SK-N-SH treated with all-trans-retinoic acid at 6 μM for 48 hours (cell line): ENCODE measurements at regions not wholly inside any gene's neighbourhood (a gene's known extent, or its start where the extent isn't known, plus 50 kb on each side); places are given as distances from the start of the nearest gene placed in this dataset.

Experiments
- ATAC-seq: fragments of 200-7000 bp; cut with Tn5 transposase; 3 replicates; pipeline ENCODE4 v1.9.1; 2020; ENCODE audit warnings: mild to moderate bottlenecking, moderate library complexity
- ARNTL ChIP-seq: fragments of 450-650 bp; formaldehyde crosslinking; IDR thresholded peaks from 2 replicates; pipeline ENCODE4 v1.5.0; 2020; ENCODE audit warnings: low read depth, mild to moderate bottlenecking, moderate library complexity, borderline replicate concordance
- BACH2 ChIP-seq: fragments of 250-450 bp; sonication (Bioruptor Pico); IDR thresholded peaks from 2 replicates; pipeline ENCODE4 v1.9.0; 2021; ENCODE audit warnings: mild to moderate bottlenecking, borderline replicate concordance
- CSDC2 ChIP-seq: fragments of 250-450 bp; sonication (Bioruptor Pico); IDR thresholded peaks from 2 replicates; pipeline ENCODE4 v1.5.0; 2020; ENCODE audit warnings: mild to moderate bottlenecking, moderate library complexity
- ESRRG ChIP-seq: fragments of 250-450 bp; sonication (Bioruptor Pico); IDR thresholded peaks from 2 replicates; pipeline ENCODE4 v1.6.1; 2021; ENCODE audit warnings: mild to moderate bottlenecking
- ISL1 ChIP-seq: fragments of 250-450 bp; sonication (Bioruptor Pico); IDR thresholded peaks from 2 replicates; pipeline ENCODE4 v2.1.2; 2022; ENCODE audit warnings: mild to moderate bottlenecking, moderate library complexity
- OSR1 ChIP-seq: fragments of 250-450 bp; sonication (Bioruptor Pico); IDR thresholded peaks from 2 replicates; pipeline ENCODE4 v1.8.0; 2022; ENCODE audit warnings: moderate library complexity, mild to moderate bottlenecking, inconsistent platforms
- PPARA ChIP-seq: fragments of 250-450 bp; sonication (Bioruptor Pico); IDR thresholded peaks from 2 replicates; pipeline ENCODE4 v1.5.0; 2020; ENCODE audit warnings: mild to moderate bottlenecking, borderline replicate concordance
- RARB ChIP-seq: fragments of 250-450 bp; sonication (Bioruptor Pico); IDR thresholded peaks from 2 replicates; pipeline ENCODE4 v1.8.0; 2021; ENCODE audit warnings: mild to moderate bottlenecking, moderate library complexity
- SNAI2 ChIP-seq: fragments of 250-450 bp; sonication (Bioruptor Pico); IDR thresholded peaks from 2 replicates; pipeline ENCODE4 v1.5.0; 2020; ENCODE audit warnings: mild to moderate bottlenecking, moderate library complexity
- TOX ChIP-seq: fragments of 250-450 bp; sonication (Bioruptor Pico); IDR thresholded peaks from 2 replicates; pipeline ENCODE4 v1.8.0; 2021; ENCODE audit warnings: mild to moderate bottlenecking, moderate library complexity, borderline replicate concordance
- ZC3H10 ChIP-seq: fragments of 250-450 bp; sonication (Bioruptor Pico); IDR thresholded peaks from 2 replicates; pipeline ENCODE4 v1.5.1; 2021; ENCODE audit warnings: mild to moderate bottlenecking, moderate library complexity
- ZFP3 ChIP-seq: fragments of 250-450 bp; sonication (Bioruptor Pico); IDR thresholded peaks from 2 replicates; pipeline ENCODE4 v1.5.0; 2020; ENCODE audit warnings: mild to moderate bottlenecking, moderate library complexity
- ZFP30 ChIP-seq: fragments of 450-650 bp; formaldehyde crosslinking; IDR thresholded peaks from 2 replicates; pipeline ENCODE4 v1.5.0; 2022; ENCODE audit warnings: mild to moderate bottlenecking, moderate library complexity
- ZNF565 ChIP-seq: fragments of 450-650 bp; formaldehyde crosslinking; conservative IDR thresholded peaks from 2 replicates; pipeline ENCODE4 v1.5.0; 2020; ENCODE audit warnings: low read depth, mild to moderate bottlenecking, moderate library complexity
- ZNF8 ChIP-seq: fragments of 450-650 bp; formaldehyde crosslinking; IDR thresholded peaks from 2 replicates; pipeline ENCODE4 v1.5.0; 2020; ENCODE audit warnings: mild to moderate bottlenecking, moderate library complexity
- TF ChIP-seq, protein P1 (sequence below): fragments of 250-450 bp; sonication (Bioruptor Pico); IDR thresholded peaks from 2 replicates; pipeline ENCODE4 v1.8.0; 2021; ENCODE audit warnings: low read depth, mild to moderate bottlenecking, moderate library complexity, borderline replicate concordance
- TF ChIP-seq, protein P2 (sequence below): fragments of 250-450 bp; sonication (Bioruptor Pico); IDR thresholded peaks from 2 replicates; pipeline ENCODE4 v1.8.0; 2020; ENCODE audit warnings: mild to moderate bottlenecking, moderate library complexity, borderline replicate concordance
- TF ChIP-seq, protein P3 (sequence below): fragments of 250-450 bp; sonication (Bioruptor Pico); IDR thresholded peaks from 2 replicates; pipeline ENCODE4 v1.5.0; 2020; ENCODE audit warnings: mild to moderate bottlenecking, moderate library complexity
- TF ChIP-seq, protein P4 (sequence below): fragments of 250-450 bp; sonication (Bioruptor Pico); IDR thresholded peaks from 2 replicates; pipeline ENCODE4 v1.5.1; 2021; ENCODE audit warnings: mild to moderate bottlenecking, moderate library complexity
- TF ChIP-seq, protein P5 (sequence below): fragments of 250-450 bp; sonication (Bioruptor Pico); IDR thresholded peaks from 2 replicates; pipeline ENCODE4 v1.5.1; 2020; ENCODE audit warnings: low read depth, mild to moderate bottlenecking, moderate library complexity

DNA sequence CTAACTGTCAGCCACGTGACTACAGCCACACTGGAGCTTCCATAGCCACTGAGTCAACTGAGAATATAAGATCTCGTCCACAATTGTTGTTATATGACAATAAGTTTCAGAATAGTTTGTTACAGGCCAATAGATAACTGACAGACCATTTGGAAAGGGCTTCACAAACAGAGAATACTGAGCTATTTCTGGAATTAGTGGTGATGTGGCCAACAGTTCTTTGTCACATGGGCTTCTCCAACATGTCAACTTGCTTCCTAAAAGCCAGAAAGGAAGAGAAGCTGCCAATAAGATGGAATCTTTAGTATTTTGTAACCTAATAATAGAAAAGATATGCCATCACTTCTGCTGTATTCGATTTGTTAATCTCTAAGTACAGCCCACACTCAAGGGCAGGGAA is 1220.4 kb downstream of the CDH8 start:
- no peak for ATAC-seq
- no peak for TF ChIP-seq ZNF8 (CRISPR knock-in tag)
- no peak for TF ChIP-seq ZFP3 (CRISPR knock-in tag)
- no peak for TF ChIP-seq ESRRG (CRISPR knock-in tag)
- TF ChIP-seq, protein P1, sequence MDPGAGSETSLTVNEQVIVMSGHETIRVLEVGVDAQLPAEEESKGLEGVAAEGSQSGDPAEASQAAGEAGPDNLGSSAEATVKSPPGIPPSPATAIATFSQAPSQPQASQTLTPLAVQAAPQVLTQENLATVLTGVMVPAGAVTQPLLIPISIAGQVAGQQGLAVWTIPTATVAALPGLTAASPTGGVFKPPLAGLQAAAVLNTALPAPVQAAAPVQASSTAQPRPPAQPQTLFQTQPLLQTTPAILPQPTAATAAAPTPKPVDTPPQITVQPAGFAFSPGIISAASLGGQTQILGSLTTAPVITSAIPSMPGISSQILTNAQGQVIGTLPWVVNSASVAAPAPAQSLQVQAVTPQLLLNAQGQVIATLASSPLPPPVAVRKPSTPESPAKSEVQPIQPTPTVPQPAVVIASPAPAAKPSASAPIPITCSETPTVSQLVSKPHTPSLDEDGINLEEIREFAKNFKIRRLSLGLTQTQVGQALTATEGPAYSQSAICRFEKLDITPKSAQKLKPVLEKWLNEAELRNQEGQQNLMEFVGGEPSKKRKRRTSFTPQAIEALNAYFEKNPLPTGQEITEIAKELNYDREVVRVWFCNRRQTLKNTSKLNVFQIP, result no peak
- no peak for TF ChIP-seq ARNTL (CRISPR knock-in tag)
- no peak for TF ChIP-seq ZC3H10 (CRISPR knock-in tag)
- TF ChIP-seq, protein P2, sequence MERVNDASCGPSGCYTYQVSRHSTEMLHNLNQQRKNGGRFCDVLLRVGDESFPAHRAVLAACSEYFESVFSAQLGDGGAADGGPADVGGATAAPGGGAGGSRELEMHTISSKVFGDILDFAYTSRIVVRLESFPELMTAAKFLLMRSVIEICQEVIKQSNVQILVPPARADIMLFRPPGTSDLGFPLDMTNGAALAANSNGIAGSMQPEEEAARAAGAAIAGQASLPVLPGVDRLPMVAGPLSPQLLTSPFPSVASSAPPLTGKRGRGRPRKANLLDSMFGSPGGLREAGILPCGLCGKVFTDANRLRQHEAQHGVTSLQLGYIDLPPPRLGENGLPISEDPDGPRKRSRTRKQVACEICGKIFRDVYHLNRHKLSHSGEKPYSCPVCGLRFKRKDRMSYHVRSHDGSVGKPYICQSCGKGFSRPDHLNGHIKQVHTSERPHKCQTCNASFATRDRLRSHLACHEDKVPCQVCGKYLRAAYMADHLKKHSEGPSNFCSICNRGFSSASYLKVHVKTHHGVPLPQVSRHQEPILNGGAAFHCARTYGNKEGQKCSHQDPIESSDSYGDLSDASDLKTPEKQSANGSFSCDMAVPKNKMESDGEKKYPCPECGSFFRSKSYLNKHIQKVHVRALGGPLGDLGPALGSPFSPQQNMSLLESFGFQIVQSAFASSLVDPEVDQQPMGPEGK (CRISPR knock-in tag), result no peak
- TF ChIP-seq ISL1 (CRISPR knock-in tag), result no peak
- no peak for TF ChIP-seq ZNF565 (CRISPR knock-in tag)
- no peak for TF ChIP-seq SNAI2 (CRISPR knock-in tag)
- TF ChIP-seq OSR1 (CRISPR knock-in tag), result no peak
- TF ChIP-seq RARB (CRISPR knock-in tag), result no peak
- TF ChIP-seq, protein P3, sequence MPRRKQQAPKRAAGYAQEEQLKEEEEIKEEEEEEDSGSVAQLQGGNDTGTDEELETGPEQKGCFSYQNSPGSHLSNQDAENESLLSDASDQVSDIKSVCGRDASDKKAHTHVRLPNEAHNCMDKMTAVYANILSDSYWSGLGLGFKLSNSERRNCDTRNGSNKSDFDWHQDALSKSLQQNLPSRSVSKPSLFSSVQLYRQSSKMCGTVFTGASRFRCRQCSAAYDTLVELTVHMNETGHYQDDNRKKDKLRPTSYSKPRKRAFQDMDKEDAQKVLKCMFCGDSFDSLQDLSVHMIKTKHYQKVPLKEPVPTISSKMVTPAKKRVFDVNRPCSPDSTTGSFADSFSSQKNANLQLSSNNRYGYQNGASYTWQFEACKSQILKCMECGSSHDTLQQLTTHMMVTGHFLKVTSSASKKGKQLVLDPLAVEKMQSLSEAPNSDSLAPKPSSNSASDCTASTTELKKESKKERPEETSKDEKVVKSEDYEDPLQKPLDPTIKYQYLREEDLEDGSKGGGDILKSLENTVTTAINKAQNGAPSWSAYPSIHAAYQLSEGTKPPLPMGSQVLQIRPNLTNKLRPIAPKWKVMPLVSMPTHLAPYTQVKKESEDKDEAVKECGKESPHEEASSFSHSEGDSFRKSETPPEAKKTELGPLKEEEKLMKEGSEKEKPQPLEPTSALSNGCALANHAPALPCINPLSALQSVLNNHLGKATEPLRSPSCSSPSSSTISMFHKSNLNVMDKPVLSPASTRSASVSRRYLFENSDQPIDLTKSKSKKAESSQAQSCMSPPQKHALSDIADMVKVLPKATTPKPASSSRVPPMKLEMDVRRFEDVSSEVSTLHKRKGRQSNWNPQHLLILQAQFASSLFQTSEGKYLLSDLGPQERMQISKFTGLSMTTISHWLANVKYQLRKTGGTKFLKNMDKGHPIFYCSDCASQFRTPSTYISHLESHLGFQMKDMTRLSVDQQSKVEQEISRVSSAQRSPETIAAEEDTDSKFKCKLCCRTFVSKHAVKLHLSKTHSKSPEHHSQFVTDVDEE, result no peak
- no peak for TF ChIP-seq BACH2 (CRISPR knock-in tag)
- no peak for TF ChIP-seq ZFP30 (CRISPR knock-in tag)
- no peak for TF ChIP-seq PPARA (CRISPR knock-in tag)
- no peak for TF ChIP-seq CSDC2

DNA sequence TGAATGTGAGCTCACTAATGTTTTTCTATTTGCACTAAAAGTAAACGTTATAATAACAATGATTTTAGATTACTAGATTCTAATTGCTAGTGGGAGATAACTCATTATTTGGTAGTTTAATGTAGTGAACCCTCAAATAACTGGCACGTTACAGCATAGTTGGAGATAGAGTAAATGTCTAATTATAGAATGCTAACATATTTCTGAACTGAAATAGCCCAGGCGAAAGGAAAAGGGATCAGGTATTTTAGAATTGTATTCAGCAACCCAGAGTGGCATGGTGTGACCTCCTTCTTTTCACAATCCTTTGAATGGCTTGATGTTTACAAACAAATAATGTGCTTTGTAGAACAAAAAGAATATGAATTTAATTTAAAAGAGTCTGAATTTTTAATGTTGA is 1221.2 kb downstream of the CDH8 start:
- TF ChIP-seq, protein P2 (CRISPR knock-in tag), result no peak
- no peak for TF ChIP-seq PPARA (CRISPR knock-in tag)
- no peak for ATAC-seq

DNA sequence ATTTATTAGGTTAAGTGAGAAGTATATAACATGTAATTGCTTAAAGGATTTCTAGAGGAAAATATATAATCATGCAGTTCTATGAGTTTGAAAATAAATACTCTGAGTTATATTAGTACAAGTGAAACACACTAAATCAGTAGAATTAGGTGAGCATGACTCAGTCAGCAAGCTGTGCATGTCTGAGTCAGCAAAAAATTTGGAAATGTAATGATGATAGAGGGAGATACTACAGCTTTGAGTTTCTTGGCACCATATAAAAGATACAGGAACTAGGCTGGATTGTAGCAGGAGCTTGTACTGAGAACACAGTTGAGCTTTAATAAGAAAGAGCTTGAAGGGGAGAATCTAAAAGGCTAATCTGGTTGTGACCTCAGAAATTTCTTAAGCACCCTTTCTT is 1224.6 kb downstream of the CDH8 start:
- TF ChIP-seq ARNTL (CRISPR knock-in tag), result no peak
- no peak for TF ChIP-seq ZC3H10 (CRISPR knock-in tag)
- TF ChIP-seq RARB (CRISPR knock-in tag), result no peak
- ATAC-seq, result no peak

DNA sequence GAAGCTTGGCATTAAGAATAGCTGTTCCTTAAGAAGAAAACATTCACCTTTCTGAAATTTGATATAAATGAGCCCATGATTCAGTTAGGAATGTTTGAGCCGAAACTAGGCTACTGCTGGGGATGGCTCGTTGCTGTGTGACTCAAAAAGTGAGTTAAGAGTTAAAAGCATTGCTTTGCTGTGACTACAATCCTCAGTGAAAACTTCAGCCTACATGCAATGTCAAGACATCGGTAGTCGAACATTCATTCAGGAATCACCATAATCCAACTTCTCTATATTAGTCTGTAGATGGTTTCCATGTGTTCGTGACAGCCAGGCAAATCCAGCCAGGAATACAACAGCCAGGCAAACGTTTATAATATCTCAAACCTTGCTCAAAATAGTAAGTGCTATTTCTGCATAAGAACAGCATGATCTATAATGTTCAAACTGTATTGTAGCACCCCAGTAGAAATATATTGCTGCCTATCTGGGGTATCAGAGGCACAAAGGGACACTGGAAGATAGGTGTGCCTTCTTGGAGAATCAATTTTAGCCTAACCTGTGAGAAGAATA is 1225.1 kb downstream of the CDH8 start:
- no peak for ATAC-seq
- TF ChIP-seq CSDC2 (no peak), ISL1 (CRISPR knock-in tag) (no peak), ESRRG (CRISPR knock-in tag) (no peak), RARB (CRISPR knock-in tag) (no peak), ARNTL (CRISPR knock-in tag) (no peak), SNAI2 (CRISPR knock-in tag) (no peak), TOX (CRISPR knock-in tag) (no peak), PPARA (CRISPR knock-in tag) (no peak), ZNF8 (CRISPR knock-in tag) (no peak), BACH2 (CRISPR knock-in tag) (no peak)
- TF ChIP-seq, protein P4, sequence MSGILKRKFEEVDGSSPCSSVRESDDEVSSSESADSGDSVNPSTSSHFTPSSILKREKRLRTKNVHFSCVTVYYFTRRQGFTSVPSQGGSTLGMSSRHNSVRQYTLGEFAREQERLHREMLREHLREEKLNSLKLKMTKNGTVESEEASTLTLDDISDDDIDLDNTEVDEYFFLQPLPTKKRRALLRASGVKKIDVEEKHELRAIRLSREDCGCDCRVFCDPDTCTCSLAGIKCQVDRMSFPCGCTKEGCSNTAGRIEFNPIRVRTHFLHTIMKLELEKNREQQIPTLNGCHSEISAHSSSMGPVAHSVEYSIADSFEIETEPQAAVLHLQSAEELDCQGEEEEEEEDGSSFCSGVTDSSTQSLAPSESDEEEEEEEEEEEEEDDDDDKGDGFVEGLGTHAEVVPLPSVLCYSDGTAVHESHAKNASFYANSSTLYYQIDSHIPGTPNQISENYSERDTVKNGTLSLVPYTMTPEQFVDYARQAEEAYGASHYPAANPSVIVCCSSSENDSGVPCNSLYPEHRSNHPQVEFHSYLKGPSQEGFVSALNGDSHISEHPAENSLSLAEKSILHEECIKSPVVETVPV (CRISPR knock-in tag), result no peak
- TF ChIP-seq, protein P1, result no peak
- TF ChIP-seq, protein P5, sequence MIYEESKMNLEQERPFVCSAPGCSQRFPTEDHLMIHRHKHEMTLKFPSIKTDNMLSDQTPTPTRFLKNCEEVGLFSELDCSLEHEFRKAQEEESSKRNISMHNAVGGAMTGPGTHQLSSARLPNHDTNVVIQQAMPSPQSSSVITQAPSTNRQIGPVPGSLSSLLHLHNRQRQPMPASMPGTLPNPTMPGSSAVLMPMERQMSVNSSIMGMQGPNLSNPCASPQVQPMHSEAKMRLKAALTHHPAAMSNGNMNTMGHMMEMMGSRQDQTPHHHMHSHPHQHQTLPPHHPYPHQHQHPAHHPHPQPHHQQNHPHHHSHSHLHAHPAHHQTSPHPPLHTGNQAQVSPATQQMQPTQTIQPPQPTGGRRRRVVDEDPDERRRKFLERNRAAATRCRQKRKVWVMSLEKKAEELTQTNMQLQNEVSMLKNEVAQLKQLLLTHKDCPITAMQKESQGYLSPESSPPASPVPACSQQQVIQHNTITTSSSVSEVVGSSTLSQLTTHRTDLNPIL, result no peak
